Heart right ventricle (tissue), 16 donors: ENCODE measurements at regions not wholly inside any gene's neighbourhood (a gene's known extent, or its start where the extent isn't known, plus 50 kb on each side); places are given as distances from the start of the nearest gene placed in this dataset.

ENCODE experiments used
- ATAC-seq, 8 donors: fragments of 200-7000 bp; cut with Tn5 transposase; one replicate each; pipeline ENCODE4 v1.9.1; 2020; ENCODE audit warnings: mild to moderate bottlenecking in 8 of 8, moderate library complexity in 8 of 8, moderate number of reproducible peaks in 1 of 8
- DNase-seq, 2 donors: peaks; one replicate each; pipeline ENCODE4 v3.0.0-alpha.2; 2020
- H3K27ac ChIP-seq, 10 donors: fragments of 200-600 bp; sonication (generic) in 2 of 10; one replicate each; pipeline versions ENCODE4 v1.5.0 to v1.8.0; 2020 to 2022; ENCODE audit warnings: mild to moderate bottlenecking in 3 of 10
- H3K27me3 ChIP-seq, 7 donors: fragments of 200-600 bp; one replicate each; pipeline ENCODE4 v1.8.0; 2021 to 2022; ENCODE audit warnings: mild to moderate bottlenecking in 2 of 7
- H3K36me3 ChIP-seq, 9 donors: fragments of 200-600 bp; sonication (generic) in 1 of 9; one replicate each; pipeline versions ENCODE4 v1.5.0 to v1.8.0; 2020 to 2022; ENCODE audit warnings: mild to moderate bottlenecking in 2 of 9
- H3K4me1 ChIP-seq, 9 donors: fragments of 200-600 bp; sonication (generic) in 1 of 9; one replicate each; pipeline versions ENCODE4 v1.5.0 to v1.8.0; 2020 to 2022; ENCODE audit warnings: mild to moderate bottlenecking in 4 of 9
- H3K4me3 ChIP-seq, 10 donors: fragments of 200-600 bp; sonication (generic) in 2 of 10; one replicate each; pipeline versions ENCODE4 v1.5.0 to v1.8.0; 2020 to 2022; ENCODE audit warnings: mild to moderate bottlenecking in 7 of 10, moderate library complexity in 2 of 10
- H3K9me3 ChIP-seq, 11 donors: fragments of 200-600 bp in 10 of 11; sonication (generic) in 2 of 11; one replicate each; pipeline versions ENCODE4 v1.5.0 to v1.8.0; 2013 to 2022; ENCODE audit warnings: mild to moderate bottlenecking in 2 of 11, control low read depth in 1 of 11, moderate library complexity in 1 of 11
- WGBS, 2 donors: extraction: QIAGEN DNeasy Blood & Tissue Kit; methylation state at CpG; one replicate each; pipeline ENCODE4 v1.1.7; 2013; ENCODE audit warnings: inconsistent platforms in 1 of 2; 5-methylcytosine and 5-hydroxymethylcytosine counted together
- intact Hi-C, 10 donors: fragments of 100-400 bp; cut with DNase I; formaldehyde crosslinking; loops; one replicate each; pipeline versions ENCODE4 v1.11.1 to v1.14.2; 2022
- TF ChIP-seq, protein P1 (sequence below), 9 donors: fragments of 200-600 bp; sonication (generic) in 2 of 9; IDR thresholded peaks; one replicate each; pipeline versions ENCODE4 v1.5.0 to v1.8.0; 2021 to 2022; ENCODE audit warnings: antibody characterized with exemption in 9 of 9, mild to moderate bottlenecking in 5 of 9, moderate library complexity in 1 of 9
- donor health status: Arrhythmogenic right ventricular cardiomyopathy.
- donor health status: ischemic (EF 13 %, LVEDD 7.1; RV severe dilation, severe dysfunction).
- donor health status: healthy with polysubstance abuse.
- donor health status: DM: no; HTN: yes; CAD: no.
- donor health status: DM: no; HTN: no; CAD: no.
- donor health status: ischemic (EF 25% LVEDD 6.9; RV normal size, moderate dysfunction).
- donor health status: ischemic (EF 25% LVEDD 5.7; RV mildly dilated, moderate dysfunction).
- donor health status: healthy.
- donor health status: DM: yes; HTN: yes; CAD: no.
- donor health status: Ischemic cardiomyopathy.
- donor health status: ischemic (EF 35%, LVEDD 5.7; RV mildly dilated, moderate dysfunction).
- donor health status: nonischemic (EF 11% LVEDD 7.7; RV severe dilation, severe dysfunction).
- donor health status: DM: yes; HTN: yes; CAD: no.
- donor health status: PGD.
- donor health status: ischemic (EF 29% LVEDD 5.4; RV normal size, mild dysfunction).
- donor health status: nonischemic (EF 23%, LVEDD 6.1; RV moderate dilation, normal function).

DNA sequence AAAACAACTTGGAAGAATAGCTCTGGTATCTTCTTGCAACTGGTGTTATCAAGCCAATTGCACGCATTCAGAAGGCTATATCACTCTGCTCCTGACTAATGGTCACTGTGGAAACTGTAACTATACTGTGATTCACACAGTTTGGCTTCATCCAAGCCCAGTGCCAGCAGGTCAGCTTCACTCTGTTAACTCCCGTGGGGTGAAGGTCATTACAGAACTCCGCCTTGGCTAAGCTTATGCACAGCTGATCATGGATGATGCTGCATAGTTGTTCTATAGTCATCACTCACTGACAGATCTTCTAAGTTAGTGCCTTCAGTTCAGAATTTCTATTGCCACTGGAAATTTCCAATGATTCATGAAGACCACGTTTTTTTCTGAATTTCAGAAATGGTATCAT, 497.2 kb upstream of the NETO1 start:
- 50 to 69% methylated on average over 4 of the region's 4 CpGs for WGBS, 2 donors
- Histone ChIP-seq H3K9me3 (peaks cover 0 to 12% (median 0%) of the 10 kb centered on the region in 11 donors), H3K36me3 (no peaks in the 10 kb centered on the region), H3K4me1 (no peaks in the 10 kb centered on the region), H3K4me3 (no peak overlapping the region), H3K27ac (no peak overlapping the region), H3K27me3 (no peaks in the 10 kb centered on the region)
- DNase-seq: no peak
- ATAC-seq: no peak
- TF ChIP-seq, protein P1, sequence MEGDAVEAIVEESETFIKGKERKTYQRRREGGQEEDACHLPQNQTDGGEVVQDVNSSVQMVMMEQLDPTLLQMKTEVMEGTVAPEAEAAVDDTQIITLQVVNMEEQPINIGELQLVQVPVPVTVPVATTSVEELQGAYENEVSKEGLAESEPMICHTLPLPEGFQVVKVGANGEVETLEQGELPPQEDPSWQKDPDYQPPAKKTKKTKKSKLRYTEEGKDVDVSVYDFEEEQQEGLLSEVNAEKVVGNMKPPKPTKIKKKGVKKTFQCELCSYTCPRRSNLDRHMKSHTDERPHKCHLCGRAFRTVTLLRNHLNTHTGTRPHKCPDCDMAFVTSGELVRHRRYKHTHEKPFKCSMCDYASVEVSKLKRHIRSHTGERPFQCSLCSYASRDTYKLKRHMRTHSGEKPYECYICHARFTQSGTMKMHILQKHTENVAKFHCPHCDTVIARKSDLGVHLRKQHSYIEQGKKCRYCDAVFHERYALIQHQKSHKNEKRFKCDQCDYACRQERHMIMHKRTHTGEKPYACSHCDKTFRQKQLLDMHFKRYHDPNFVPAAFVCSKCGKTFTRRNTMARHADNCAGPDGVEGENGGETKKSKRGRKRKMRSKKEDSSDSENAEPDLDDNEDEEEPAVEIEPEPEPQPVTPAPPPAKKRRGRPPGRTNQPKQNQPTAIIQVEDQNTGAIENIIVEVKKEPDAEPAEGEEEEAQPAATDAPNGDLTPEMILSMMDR (IDR thresholded peaks at IDR 0.05): no peak
- intact Hi-C loops: no loop called here

GRCh38 chr18:73355121-73355520, 487.3 kb upstream of the NETO1 start:
- intact Hi-C loops: no loop called here
- peaks cover 0 to 5% (median 0%) of the 10 kb centered on the region in 9 donors for H3K4me1 ChIP-seq
- 64 to 77% methylated on average over 1 of the region's 1 CpG for WGBS, 2 donors
- no peak overlapping the region for H3K27ac ChIP-seq
- ATAC-seq: no peak
- DNase-seq: no peak
- no peaks in the 10 kb centered on the region for H3K9me3 ChIP-seq
- TF ChIP-seq, protein P1 (IDR thresholded peaks at IDR 0.05): no peak
- H3K4me3 ChIP-seq: no peak overlapping the region
- H3K36me3 ChIP-seq: no peaks in the 10 kb centered on the region
- H3K27me3 ChIP-seq: no peaks in the 10 kb centered on the region

- Histone ChIP-seq H3K4me1 (peaks cover 0 to 5% (median 0%) of the 10 kb centered on the region in 9 donors), H3K36me3 (no peaks in the 10 kb centered on the region), H3K4me3 (no peak overlapping the region), H3K27me3 (no peaks in the 10 kb centered on the region), H3K27ac (no peak overlapping the region), H3K9me3 (no peaks in the 10 kb centered on the region)
- ATAC-seq: peak in 6 of 8 donors; percentile 44 to 74 (median 60)
- 7 to 9% methylated on average over 1 of the region's 1 CpG for WGBS, 2 donors
- TF ChIP-seq, protein P1 (IDR thresholded peaks at IDR 0.05): peak in 2 of 9 donors; percentile 4 to 20
- peak in 1 of 2 donors; percentile 12 for DNase-seq
- intact Hi-C loops: no loop called here
Observed at GRCh38 chr18:73352546-73352945, 484.8 kb upstream of the NETO1 start.

GRCh38 chr18:73340135-73340977, 472.6 kb upstream of the NETO1 start:
- intact Hi-C loops: no loop called here
- no peak for ATAC-seq
- H3K4me1 ChIP-seq: no peaks in the 10 kb centered on the region

More at GRCh38 chr18:73340135-73340977, 472.6 kb upstream of the NETO1 start:
- TF ChIP-seq, protein P1 (IDR thresholded peaks at IDR 0.05): no peak
- H3K4me3 ChIP-seq: no peak overlapping the region
- DNase-seq: no peak
- H3K27ac ChIP-seq: no peak overlapping the region
- H3K27me3 ChIP-seq: no peaks in the 10 kb centered on the region
- no peaks in the 10 kb centered on the region for H3K9me3 ChIP-seq
- WGBS, 2 donors: 81 to 85% methylated on average over 8 of the region's 8 CpGs
- H3K36me3 ChIP-seq: no peaks in the 10 kb centered on the region
